Thoracic aorta (tissue), 2 donors: ENCODE measurements at regions not wholly inside any gene's neighbourhood (a gene's known extent, or its start where the extent isn't known, plus 50 kb on each side); places are given as distances from the start of the nearest gene placed in this dataset.
"Not testable (repeated sequence)": the region's sequence is repeated elsewhere in the genome, so short reads cannot be mapped to it uniquely, and the experiment has no call there.

Source experiments
- ATAC-seq: fragments of 150-250 bp; one replicate; pipeline ENCODE4 v1.8.0; 2017; ENCODE audit warnings: low read depth; ENCODE audit not compliant: insufficient number of reproducible peaks, low FRiP score
- DNase-seq: peaks from one replicate; pipeline ENCODE4 v3.0.0-alpha.2; 2020; ENCODE audit warnings: low spot score
- H3K27ac ChIP-seq, 2 donors: fragments of 200-600 bp; sonication (generic); 1 replicate in 1 of 2; 2 replicates in 1 of 2; pipeline ENCODE4 v1.5.1; 2016; ENCODE audit warnings: mild to moderate bottlenecking in 2 of 2, moderate library complexity in 2 of 2
- H3K27me3 ChIP-seq: fragments of 200-600 bp; sonication (generic); replicated peaks from 2 replicates; pipeline ENCODE4 v1.6.0; 2016; ENCODE audit warnings: mild to moderate bottlenecking; ENCODE audit not compliant: insufficient read depth
- H3K36me3 ChIP-seq: fragments of 200-600 bp; sonication (generic); one replicate; pipeline ENCODE4 v1.5.1; 2016
- H3K4me1 ChIP-seq, 2 donors: fragments of 200-600 bp; sonication (generic); 1 replicate in 1 of 2; 2 replicates in 1 of 2; pipeline versions ENCODE4 v1.5.1 to v1.6.0; 2016; ENCODE audit warnings: low read depth in 2 of 2, mild to moderate bottlenecking in 1 of 2; ENCODE audit not compliant: control insufficient read depth in 1 of 2
- H3K4me3 ChIP-seq: fragments of 200-600 bp; sonication (generic); 2 replicates; pipeline ENCODE4 v1.5.1; 2016; ENCODE audit warnings: mild to moderate bottlenecking
- H3K9me3 ChIP-seq: fragments of 200-600 bp; sonication (generic); 2 replicates; pipeline ENCODE4 v1.5.1; 2016
- TF ChIP-seq, protein P1 (sequence below): fragments of 200-600 bp; sonication (generic); IDR thresholded peaks from one replicate; pipeline ENCODE4 v1.5.1; 2019; ENCODE audit warnings: antibody characterized with exemption

DNA sequence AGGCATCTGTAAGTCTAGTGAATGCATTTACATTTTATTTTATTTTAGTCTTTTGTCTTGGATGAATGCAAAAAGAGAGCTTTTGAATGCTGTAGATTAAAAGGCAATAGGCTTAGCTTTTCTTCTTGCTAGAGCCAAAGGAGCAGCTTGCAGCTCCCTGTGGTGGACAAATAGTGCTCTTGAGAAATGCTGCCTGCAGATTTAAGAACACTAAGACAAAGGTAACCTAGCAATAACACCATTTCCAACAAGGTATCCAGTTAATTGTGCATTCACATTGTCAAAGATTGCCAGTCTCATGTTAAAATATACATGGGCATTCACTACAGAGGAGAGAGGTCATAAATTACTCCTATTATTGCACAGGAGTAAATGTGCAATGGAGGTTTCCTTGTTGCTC, 859.2 kb upstream of the PRKX start:
- DNase-seq (no peak), ATAC-seq (no peak)
- no peak overlapping the region for H3K4me3 ChIP-seq
- TF ChIP-seq, protein P1, sequence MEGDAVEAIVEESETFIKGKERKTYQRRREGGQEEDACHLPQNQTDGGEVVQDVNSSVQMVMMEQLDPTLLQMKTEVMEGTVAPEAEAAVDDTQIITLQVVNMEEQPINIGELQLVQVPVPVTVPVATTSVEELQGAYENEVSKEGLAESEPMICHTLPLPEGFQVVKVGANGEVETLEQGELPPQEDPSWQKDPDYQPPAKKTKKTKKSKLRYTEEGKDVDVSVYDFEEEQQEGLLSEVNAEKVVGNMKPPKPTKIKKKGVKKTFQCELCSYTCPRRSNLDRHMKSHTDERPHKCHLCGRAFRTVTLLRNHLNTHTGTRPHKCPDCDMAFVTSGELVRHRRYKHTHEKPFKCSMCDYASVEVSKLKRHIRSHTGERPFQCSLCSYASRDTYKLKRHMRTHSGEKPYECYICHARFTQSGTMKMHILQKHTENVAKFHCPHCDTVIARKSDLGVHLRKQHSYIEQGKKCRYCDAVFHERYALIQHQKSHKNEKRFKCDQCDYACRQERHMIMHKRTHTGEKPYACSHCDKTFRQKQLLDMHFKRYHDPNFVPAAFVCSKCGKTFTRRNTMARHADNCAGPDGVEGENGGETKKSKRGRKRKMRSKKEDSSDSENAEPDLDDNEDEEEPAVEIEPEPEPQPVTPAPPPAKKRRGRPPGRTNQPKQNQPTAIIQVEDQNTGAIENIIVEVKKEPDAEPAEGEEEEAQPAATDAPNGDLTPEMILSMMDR = no peak
- no peaks in the 10 kb centered on the region for H3K36me3 ChIP-seq
- H3K27me3 ChIP-seq = no peaks in the 10 kb centered on the region
- no peaks in the 10 kb centered on the region for H3K9me3 ChIP-seq
- no peaks in the 10 kb centered on the region for H3K4me1 ChIP-seq
- H3K27ac ChIP-seq = no peak overlapping the region

DNA sequence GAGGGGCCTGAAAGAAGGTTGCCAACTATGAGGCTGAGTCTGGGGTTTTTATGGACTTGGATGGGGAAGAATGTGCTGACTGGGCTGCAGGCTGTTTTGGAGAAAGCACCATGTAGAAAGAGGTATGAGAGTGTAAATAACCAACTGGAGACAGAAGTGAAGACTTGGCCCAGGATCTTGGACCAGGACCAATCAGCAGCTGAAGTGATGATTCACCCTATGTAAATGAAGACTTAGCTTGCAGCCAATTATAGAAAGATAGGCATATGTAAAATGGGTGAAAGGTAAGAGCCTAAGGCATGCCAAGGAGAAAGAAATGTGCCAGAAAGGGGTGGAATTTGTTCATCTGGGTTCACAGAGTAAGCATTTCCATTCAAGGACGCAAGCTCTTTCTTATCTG, 856.7 kb upstream of the PRKX start:
- no peak for DNase-seq
- no peak for ATAC-seq

DNA sequence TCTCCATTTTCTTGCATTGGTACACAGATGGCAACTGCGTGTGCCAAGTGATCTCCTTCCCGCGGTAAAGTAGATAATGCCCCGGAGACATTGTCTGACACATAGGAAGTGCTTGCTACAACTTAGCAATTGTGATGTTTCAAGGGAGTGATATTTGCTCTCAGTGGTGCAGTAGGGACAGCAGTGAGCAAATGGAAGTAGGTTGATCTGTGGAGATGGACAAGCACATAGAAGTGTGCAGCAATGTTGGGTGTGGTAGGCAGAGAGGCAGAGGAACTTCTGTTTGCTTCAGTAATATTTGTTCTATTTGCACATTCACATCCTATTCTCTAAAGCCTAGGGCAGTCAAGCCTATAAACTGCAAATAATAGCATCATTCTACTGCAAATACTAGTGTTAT, 846.7 kb upstream of the PRKX start:
- ATAC-seq (no peak), DNase-seq (no peak)
- Histone ChIP-seq H3K4me3 (no peak overlapping the region), H3K4me1 (no peaks in the 10 kb centered on the region), H3K36me3 (no peaks in the 10 kb centered on the region), H3K27me3 (no peaks in the 10 kb centered on the region), H3K9me3 (no peaks in the 10 kb centered on the region), H3K27ac (no peak overlapping the region)
- TF ChIP-seq, protein P1 = no peak

More for the DNA sequence above, 856.7 kb upstream of the PRKX start:
- Histone ChIP-seq H3K36me3 (no peaks in the 10 kb centered on the region), H3K9me3 (no peaks in the 10 kb centered on the region), H3K27ac (no peak overlapping the region), H3K4me3 (no peak overlapping the region), H3K27me3 (no peaks in the 10 kb centered on the region), H3K4me1 (no peaks in the 10 kb centered on the region)
- TF ChIP-seq, protein P1 = no peak

DNA sequence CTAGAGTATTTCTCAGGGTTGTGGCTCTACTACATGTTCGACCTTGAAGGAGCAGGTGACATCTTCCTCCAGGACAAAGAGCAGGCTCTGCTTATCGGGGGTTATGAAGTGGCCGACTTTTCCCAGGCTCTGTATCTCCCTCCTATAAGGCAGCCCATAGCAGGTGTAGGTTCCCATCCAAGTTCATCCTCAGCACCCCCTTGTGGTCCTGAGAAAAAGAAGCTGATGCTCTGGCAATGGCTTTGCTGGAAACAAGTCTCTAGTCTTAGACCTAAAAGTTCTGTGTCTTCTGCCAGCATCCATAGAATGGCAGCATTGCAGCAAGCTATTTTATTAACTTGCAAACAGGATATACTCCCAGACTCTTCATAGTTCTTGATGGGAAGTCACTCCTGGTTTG, 836.6 kb upstream of the PRKX start:
- Histone ChIP-seq H3K27me3 (no peaks in the 10 kb centered on the region), H3K36me3 (no peaks in the 10 kb centered on the region), H3K4me1 (no peaks in the 10 kb centered on the region), H3K4me3 (no peak overlapping the region), H3K9me3 (no peaks in the 10 kb centered on the region), H3K27ac (no peak overlapping the region)
- TF ChIP-seq, protein P1 = no peak
- ATAC-seq = no peak
- DNase-seq = no peak

DNA sequence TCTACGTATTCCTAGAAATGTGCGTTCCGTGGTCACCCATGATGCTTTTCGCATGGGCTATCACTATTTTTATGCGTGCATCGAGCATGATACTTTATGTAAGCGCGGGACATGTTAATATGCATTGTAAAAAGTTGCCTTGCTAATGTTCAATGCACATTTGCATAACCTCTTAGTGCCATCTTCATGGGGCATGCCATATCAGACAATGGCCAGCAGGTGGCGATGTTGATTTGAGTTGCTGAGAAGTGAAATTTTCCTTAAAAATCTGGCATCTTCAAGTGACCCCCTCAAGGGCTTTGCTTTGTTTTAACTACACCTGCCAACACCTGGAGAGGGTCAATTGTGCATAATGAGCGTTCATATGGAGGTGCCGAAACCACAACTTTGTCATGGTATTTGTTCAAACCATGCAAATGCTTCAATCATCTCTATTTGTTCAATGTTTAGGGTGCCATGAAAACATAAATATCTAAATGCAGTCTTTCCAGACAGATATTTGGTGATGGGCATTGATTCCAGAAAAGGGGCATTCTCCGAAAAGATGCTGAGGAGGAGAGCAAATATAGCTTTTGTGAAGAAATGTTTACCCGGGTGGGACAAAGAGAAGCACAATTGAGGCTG, 833.9 kb upstream of the PRKX start:
- ATAC-seq (no peak), DNase-seq (no peak)
- Histone ChIP-seq H3K4me3 (no peak overlapping the region), H3K27me3 (no peaks in the 10 kb centered on the region), H3K4me1 (no peaks in the 10 kb centered on the region), H3K9me3 (no peaks in the 10 kb centered on the region), H3K27ac (no peak overlapping the region), H3K36me3 (no peaks in the 10 kb centered on the region)
- TF ChIP-seq, protein P1 = peak; percentile 74

DNA sequence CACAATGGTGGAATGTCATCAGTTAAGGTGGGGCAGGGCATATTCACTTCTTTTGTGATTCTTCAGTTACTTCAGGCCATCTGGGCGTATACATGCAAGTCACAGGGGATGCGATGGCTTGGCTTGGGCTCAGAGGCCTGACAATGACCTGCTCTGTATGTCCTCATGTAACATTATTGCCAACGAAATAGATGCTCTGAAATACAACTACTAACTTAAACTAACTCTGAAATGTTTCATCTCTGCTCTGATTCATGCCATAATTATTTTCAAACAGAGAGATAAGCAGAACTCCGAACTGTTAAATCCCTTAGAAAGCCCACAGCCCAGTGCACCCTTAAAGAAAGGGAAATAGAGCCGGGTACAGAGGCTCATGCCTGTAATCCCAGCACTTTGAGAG, 832.7 kb upstream of the PRKX start:
- H3K27ac ChIP-seq, H3K36me3 ChIP-seq, H3K4me1 ChIP-seq, ATAC-seq, DNase-seq, H3K9me3 ChIP-seq, H3K4me3 ChIP-seq, H3K27me3 ChIP-seq: not testable (repeated sequence)
